Progenitor cell of endocrine pancreas (in vitro differentiated cells): ENCODE measurements at regions not wholly inside any gene's neighbourhood (a gene's known extent, or its start where the extent isn't known, plus 50 kb on each side); places are given as distances from the start of the nearest gene placed in this dataset.

Experiments used
- DNase-seq: peaks from one replicate; pipeline ENCODE4 v3.0.0; 2021; ENCODE audit warnings: low spot score; ENCODE audit not compliant: unreplicated experiment
- H3K27ac Mint-ChIP-seq: 2 replicates; pipeline ENCODE4 v1.8.0; 2021; ENCODE audit warnings: mild to moderate bottlenecking, moderate library complexity, mixed read lengths
- H3K27me3 Mint-ChIP-seq: 2 replicates; pipeline ENCODE4 v1.8.0; 2021; ENCODE audit warnings: mixed read lengths
- H3K36me3 Mint-ChIP-seq: 2 replicates; pipeline ENCODE4 v1.8.0; 2022; ENCODE audit warnings: mixed read lengths; ENCODE audit not compliant: insufficient read depth
- H3K4me1 Mint-ChIP-seq: 2 replicates; pipeline ENCODE4 v1.8.0; 2021; ENCODE audit warnings: low read depth, mixed read lengths
- H3K4me3 Mint-ChIP-seq: 2 replicates; pipeline ENCODE4 v1.8.0; 2021; ENCODE audit warnings: low read depth, mild to moderate bottlenecking, moderate library complexity, mixed read lengths
- H3K9me3 Mint-ChIP-seq: 2 replicates; pipeline ENCODE4 v1.8.0; 2021; ENCODE audit warnings: low read depth, mixed read lengths
- CTCF ChIP-seq: fragments of 200-600 bp; sonication (generic); IDR thresholded peaks from one replicate; pipeline ENCODE4 v1.5.0; 2021; ENCODE audit warnings: antibody characterized with exemption, mild to moderate bottlenecking; ENCODE audit not compliant: unreplicated experiment

- Mint-ChIP-seq H3K27ac (peak overlapping the region; percentile 20), H3K9me3 (peaks cover 2% of the 10 kb centered on the region), H3K27me3 (no peaks in the 10 kb centered on the region), H3K4me3 (no peak overlapping the region), H3K4me1 (peaks cover 16% of the 10 kb centered on the region), H3K36me3 (no peaks in the 10 kb centered on the region)
- TF ChIP-seq CTCF: no peak
- DNase-seq: no peak
Measured at GRCh38 chr5:117299936-117300328, 725.3 kb upstream of the SEMA6A start.

GRCh38 chr5:117299224-117299935, 724.8 kb upstream of the SEMA6A start:
- Mint-ChIP-seq H3K4me1 (peaks cover 16% of the 10 kb centered on the region), H3K4me3 (no peak overlapping the region), H3K27ac (no peak overlapping the region), H3K36me3 (no peaks in the 10 kb centered on the region), H3K27me3 (no peaks in the 10 kb centered on the region), H3K9me3 (peaks cover 2% of the 10 kb centered on the region)
- TF ChIP-seq CTCF: no peak
- no peak for DNase-seq

GRCh38 chr5:117296872-117297271, 722.2 kb upstream of the SEMA6A start:
- no peaks in the 10 kb centered on the region for H3K36me3 Mint-ChIP-seq

GRCh38 chr5:117295941-117296340, 721.3 kb upstream of the SEMA6A start:
- Mint-ChIP-seq H3K36me3 (no peaks in the 10 kb centered on the region), H3K4me1 (peaks cover 16% of the 10 kb centered on the region), H3K27me3 (no peaks in the 10 kb centered on the region), H3K9me3 (peaks cover 11% of the 10 kb centered on the region), H3K4me3 (no peak overlapping the region), H3K27ac (no peak overlapping the region)
- no peak for DNase-seq
- TF ChIP-seq CTCF: no peak

More at GRCh38 chr5:117296872-117297271, 722.2 kb upstream of the SEMA6A start:
- H3K27me3 Mint-ChIP-seq: no peaks in the 10 kb centered on the region
- H3K4me3 Mint-ChIP-seq: no peak overlapping the region
- peaks cover 16% of the 10 kb centered on the region for H3K4me1 Mint-ChIP-seq
- TF ChIP-seq CTCF: no peak
- no peak overlapping the region for H3K27ac Mint-ChIP-seq
- DNase-seq: no peak
- H3K9me3 Mint-ChIP-seq: peaks cover 11% of the 10 kb centered on the region

GRCh38 chr5:117286813-117287212, 712.2 kb upstream of the SEMA6A start:
- no peaks in the 10 kb centered on the region for H3K36me3 Mint-ChIP-seq
- no peak overlapping the region for H3K4me3 Mint-ChIP-seq
- no peaks in the 10 kb centered on the region for H3K27me3 Mint-ChIP-seq
- DNase-seq: no peak
- no peak for TF ChIP-seq CTCF
- H3K4me1 Mint-ChIP-seq: peaks cover 9% of the 10 kb centered on the region
- no peaks in the 10 kb centered on the region for H3K9me3 Mint-ChIP-seq
- no peak overlapping the region for H3K27ac Mint-ChIP-seq
